Glutamatergic neuron (in vitro differentiated cells): ENCODE measurements at regions not wholly inside any gene's neighbourhood (a gene's known extent, or its start where the extent isn't known, plus 50 kb on each side); places are given as distances from the start of the nearest gene placed in this dataset.

Experiments used
- DNase-seq: peaks from one replicate; pipeline ENCODE4 v3.0.0; 2022
- H3K27ac Mint-ChIP-seq: one replicate; pipeline ENCODE4 v1.8.0; 2020; ENCODE audit warnings: mild to moderate bottlenecking, mixed read lengths, inconsistent platforms; ENCODE audit not compliant: unreplicated experiment
- H3K27me3 Mint-ChIP-seq: one replicate; pipeline ENCODE4 v1.8.0; 2020; ENCODE audit warnings: mild to moderate bottlenecking, moderate library complexity, mixed read lengths, inconsistent platforms; ENCODE audit not compliant: unreplicated experiment
- H3K36me3 Mint-ChIP-seq: one replicate; pipeline ENCODE4 v1.8.0; 2020; ENCODE audit warnings: mild to moderate bottlenecking, mixed read lengths, inconsistent platforms; ENCODE audit not compliant: unreplicated experiment
- H3K4me1 Mint-ChIP-seq: one replicate; pipeline ENCODE4 v1.8.0; 2020; ENCODE audit warnings: mild to moderate bottlenecking, low read depth, mixed read lengths, inconsistent platforms; ENCODE audit not compliant: unreplicated experiment
- H3K4me3 Mint-ChIP-seq: one replicate; pipeline ENCODE4 v1.8.0; 2020; ENCODE audit warnings: mild to moderate bottlenecking, mixed read lengths, inconsistent platforms; ENCODE audit not compliant: unreplicated experiment
- H3K9me3 Mint-ChIP-seq: one replicate; pipeline ENCODE4 v1.8.0; 2020; ENCODE audit warnings: mild to moderate bottlenecking, moderate library complexity, mixed read lengths, inconsistent platforms; ENCODE audit not compliant: unreplicated experiment
- TF ChIP-seq, protein P1 (sequence below): fragments of 200-600 bp; sonication (generic); IDR thresholded peaks from one replicate; pipeline ENCODE4 v1.5.0; 2021; ENCODE audit not compliant: partially characterized antibody, unreplicated experiment

- H3K4me1 Mint-ChIP-seq, result no peaks in the 10 kb centered on the region
- H3K27me3 Mint-ChIP-seq, result no peaks in the 10 kb centered on the region
- H3K36me3 Mint-ChIP-seq, result no peaks in the 10 kb centered on the region
- TF ChIP-seq, protein P1, sequence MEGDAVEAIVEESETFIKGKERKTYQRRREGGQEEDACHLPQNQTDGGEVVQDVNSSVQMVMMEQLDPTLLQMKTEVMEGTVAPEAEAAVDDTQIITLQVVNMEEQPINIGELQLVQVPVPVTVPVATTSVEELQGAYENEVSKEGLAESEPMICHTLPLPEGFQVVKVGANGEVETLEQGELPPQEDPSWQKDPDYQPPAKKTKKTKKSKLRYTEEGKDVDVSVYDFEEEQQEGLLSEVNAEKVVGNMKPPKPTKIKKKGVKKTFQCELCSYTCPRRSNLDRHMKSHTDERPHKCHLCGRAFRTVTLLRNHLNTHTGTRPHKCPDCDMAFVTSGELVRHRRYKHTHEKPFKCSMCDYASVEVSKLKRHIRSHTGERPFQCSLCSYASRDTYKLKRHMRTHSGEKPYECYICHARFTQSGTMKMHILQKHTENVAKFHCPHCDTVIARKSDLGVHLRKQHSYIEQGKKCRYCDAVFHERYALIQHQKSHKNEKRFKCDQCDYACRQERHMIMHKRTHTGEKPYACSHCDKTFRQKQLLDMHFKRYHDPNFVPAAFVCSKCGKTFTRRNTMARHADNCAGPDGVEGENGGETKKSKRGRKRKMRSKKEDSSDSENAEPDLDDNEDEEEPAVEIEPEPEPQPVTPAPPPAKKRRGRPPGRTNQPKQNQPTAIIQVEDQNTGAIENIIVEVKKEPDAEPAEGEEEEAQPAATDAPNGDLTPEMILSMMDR, result no peak
- H3K4me3 Mint-ChIP-seq, result no peak overlapping the region
- DNase-seq, result no peak
- H3K27ac Mint-ChIP-seq, result no peak overlapping the region
- H3K9me3 Mint-ChIP-seq, result peaks cover 2% of the 10 kb centered on the region
Measured at GRCh38 chr5:123856766-123857165, 344.8 kb downstream of the CSNK1G3 start.

GRCh38 chr5:123855609-123856008 lies 343.6 kb downstream of the CSNK1G3 start:
- Mint-ChIP-seq H3K36me3 (no peaks in the 10 kb centered on the region), H3K4me3 (no peak overlapping the region), H3K4me1 (no peaks in the 10 kb centered on the region), H3K27ac (no peak overlapping the region), H3K27me3 (no peaks in the 10 kb centered on the region), H3K9me3 (peaks cover 2% of the 10 kb centered on the region)
- TF ChIP-seq, protein P1, result no peak
- DNase-seq, result no peak

DNA sequence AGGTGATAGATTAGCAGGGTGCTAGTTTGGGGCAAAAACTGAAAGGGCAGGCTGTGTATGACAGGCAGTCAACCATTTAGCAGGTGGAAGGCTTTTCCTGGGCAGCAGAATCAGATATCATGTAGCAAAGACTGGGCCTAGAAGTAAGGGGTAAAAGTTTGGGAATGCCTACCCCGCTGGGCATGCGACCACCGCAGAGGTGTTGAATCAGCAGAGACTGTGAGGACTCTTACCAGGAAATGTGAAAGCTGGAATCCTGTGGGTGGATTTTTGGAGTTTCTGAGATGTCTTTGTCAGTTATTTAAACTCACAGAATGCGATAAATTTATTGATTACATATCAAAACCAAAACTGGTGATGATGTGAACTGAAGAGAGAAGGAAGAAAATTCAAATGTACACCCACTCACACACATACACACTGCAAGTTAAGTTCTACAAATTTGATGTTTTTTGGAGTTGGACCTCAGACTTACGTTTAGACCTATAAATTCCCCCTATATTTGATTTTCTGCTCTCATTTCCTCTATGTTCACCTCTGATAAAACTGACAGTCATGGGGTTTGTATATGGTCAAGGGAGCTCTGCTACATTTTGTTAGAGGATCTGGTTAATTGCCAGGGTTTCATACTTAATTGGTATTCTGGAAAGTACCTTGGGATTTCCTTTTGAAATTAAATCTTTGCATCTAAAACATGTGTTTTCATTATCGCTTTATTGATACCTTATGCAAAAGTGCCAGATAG lies 333.6 kb downstream of the CSNK1G3 start:
- Mint-ChIP-seq H3K27ac (no peak overlapping the region), H3K4me1 (no peaks in the 10 kb centered on the region), H3K9me3 (no peaks in the 10 kb centered on the region), H3K4me3 (no peak overlapping the region), H3K36me3 (no peaks in the 10 kb centered on the region), H3K27me3 (no peaks in the 10 kb centered on the region)
- DNase-seq, result no peak
- TF ChIP-seq, protein P1, result no peak

GRCh38 chr5:123844873-123845272 lies 332.9 kb downstream of the CSNK1G3 start:
- no peak for DNase-seq
- H3K9me3 Mint-ChIP-seq, result no peaks in the 10 kb centered on the region
- no peaks in the 10 kb centered on the region for H3K36me3 Mint-ChIP-seq
- no peaks in the 10 kb centered on the region for H3K4me1 Mint-ChIP-seq
- no peak overlapping the region for H3K4me3 Mint-ChIP-seq
- H3K27me3 Mint-ChIP-seq, result no peaks in the 10 kb centered on the region
- H3K27ac Mint-ChIP-seq, result no peak overlapping the region
- TF ChIP-seq, protein P1, result no peak

- Mint-ChIP-seq H3K9me3 (no peaks in the 10 kb centered on the region), H3K36me3 (no peaks in the 10 kb centered on the region), H3K27me3 (no peaks in the 10 kb centered on the region), H3K4me1 (no peaks in the 10 kb centered on the region), H3K4me3 (no peak overlapping the region), H3K27ac (no peak overlapping the region)
- TF ChIP-seq, protein P1, result no peak
- DNase-seq, result no peak
Measured at GRCh38 chr5:123835421-123835820, 323.4 kb downstream of the CSNK1G3 start.
